ENCODE measurements at regions not wholly inside any gene's neighbourhood (a gene's known extent, or its start where the extent isn't known, plus 50 kb on each side); places are given as distances from the start of the nearest gene placed in this dataset.
"Not testable (repeated sequence)": the region's sequence is repeated elsewhere in the genome, so short reads cannot be mapped to it uniquely, and the experiment has no call there.

DNA sequence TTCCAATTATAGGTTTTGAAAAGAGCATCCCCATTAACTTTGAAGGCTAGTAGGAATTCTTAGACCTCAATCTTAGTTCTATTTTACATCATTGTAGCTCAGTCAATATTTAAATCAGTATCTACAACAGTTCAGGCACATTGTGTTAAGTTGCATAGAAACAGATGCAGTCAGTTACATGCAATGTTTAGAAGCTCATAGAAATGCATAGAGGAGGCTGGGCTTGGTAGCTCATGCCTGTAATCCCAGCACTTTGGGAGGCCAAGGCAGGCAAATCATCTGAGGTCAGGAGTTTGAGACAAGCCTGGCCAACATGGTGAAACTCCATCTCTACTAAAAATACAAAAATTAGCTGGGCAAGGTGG, 58.9 kb upstream of the PRKG1 start:
- TF ChIP-seq, protein P1, sequence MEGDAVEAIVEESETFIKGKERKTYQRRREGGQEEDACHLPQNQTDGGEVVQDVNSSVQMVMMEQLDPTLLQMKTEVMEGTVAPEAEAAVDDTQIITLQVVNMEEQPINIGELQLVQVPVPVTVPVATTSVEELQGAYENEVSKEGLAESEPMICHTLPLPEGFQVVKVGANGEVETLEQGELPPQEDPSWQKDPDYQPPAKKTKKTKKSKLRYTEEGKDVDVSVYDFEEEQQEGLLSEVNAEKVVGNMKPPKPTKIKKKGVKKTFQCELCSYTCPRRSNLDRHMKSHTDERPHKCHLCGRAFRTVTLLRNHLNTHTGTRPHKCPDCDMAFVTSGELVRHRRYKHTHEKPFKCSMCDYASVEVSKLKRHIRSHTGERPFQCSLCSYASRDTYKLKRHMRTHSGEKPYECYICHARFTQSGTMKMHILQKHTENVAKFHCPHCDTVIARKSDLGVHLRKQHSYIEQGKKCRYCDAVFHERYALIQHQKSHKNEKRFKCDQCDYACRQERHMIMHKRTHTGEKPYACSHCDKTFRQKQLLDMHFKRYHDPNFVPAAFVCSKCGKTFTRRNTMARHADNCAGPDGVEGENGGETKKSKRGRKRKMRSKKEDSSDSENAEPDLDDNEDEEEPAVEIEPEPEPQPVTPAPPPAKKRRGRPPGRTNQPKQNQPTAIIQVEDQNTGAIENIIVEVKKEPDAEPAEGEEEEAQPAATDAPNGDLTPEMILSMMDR (IDR thresholded peaks at IDR 0.05; ENCODE audit: low read depth, low read length, poor library complexity, severe bottlenecking): not testable (repeated sequence)
- TF ChIP-seq EZH2phosphoT487 (IDR thresholded peaks at IDR 0.05; ENCODE audit: borderline replicate concordance, low read length): not testable (repeated sequence)

All from DOHH2 (cell line).